Common myeloid progenitor, CD34-positive (primary cell): ENCODE measurements at regions not wholly inside any gene's neighbourhood (a gene's known extent, or its start where the extent isn't known, plus 50 kb on each side); places are given as distances from the start of the nearest gene placed in this dataset.
A peak's percentile ranks its signal among the peaks of the same experiment; 100 is the strongest.

ENCODE experiments used
- CTCF ChIA-PET: fragments of 350-600 bp; sonication (Branson Sonifier 250); formaldehyde crosslinking; loops from one replicate; lab custom pipeline; 2021; ENCODE audit warnings: antibody characterized with exemption; lab: Charles Lee
- POLR2A ChIA-PET: fragments of 350-600 bp; sonication (Branson Sonifier 250); formaldehyde crosslinking; loops from one replicate; lab custom pipeline; 2021; ENCODE audit warnings: antibody characterized with exemption; lab: Charles Lee
- DNase-seq, 3 donors: peaks; one replicate each; pipeline versions ENCODE4 v3.0.0 to v3.0.0-alpha.2; 2013
- H3K27ac ChIP-seq, 2 experiments: 1 replicate in 1 of 2; 2 replicates in 1 of 2; pipeline ENCODE4 v1.7.0; 2013; ENCODE audit warnings: inconsistent platforms in 2 of 2, low read length in 2 of 2, mild to moderate bottlenecking in 2 of 2, low read depth in 1 of 2, moderate library complexity in 1 of 2; ENCODE audit not compliant: severe bottlenecking in 2 of 2, insufficient read depth in 1 of 2, poor library complexity in 1 of 2
- H3K27me3 ChIP-seq, 5 experiments: replicated peaks in 2 of 5; 1 replicate in 3 of 5; 2 replicates in 2 of 5; pipeline versions ENCODE4 v1.6.1 to v1.7.0; 2013; ENCODE audit warnings: low read length in 4 of 5, mild to moderate bottlenecking in 2 of 5, moderate library complexity in 2 of 5, inconsistent platforms in 1 of 5; ENCODE audit not compliant: insufficient read depth in 5 of 5, control insufficient read depth in 4 of 5
- H3K36me3 ChIP-seq, 4 experiments: 1 replicate in 2 of 4; 2 replicates in 2 of 4; pipeline versions ENCODE4 v1.6.1 to v1.7.0; 2013; ENCODE audit warnings: low read length in 3 of 4, control low read depth in 1 of 4, mild to moderate bottlenecking in 1 of 4; ENCODE audit not compliant: control insufficient read depth in 4 of 4, insufficient read depth in 4 of 4
- H3K4me1 ChIP-seq, 4 experiments: 1 replicate in 3 of 4; 2 replicates in 1 of 4; pipeline versions ENCODE4 v1.6.1 to v1.7.1; 2013; ENCODE audit warnings: low read length in 3 of 4, mild to moderate bottlenecking in 3 of 4, control low read depth in 1 of 4, inconsistent platforms in 1 of 4, moderate library complexity in 1 of 4; ENCODE audit not compliant: control insufficient read depth in 4 of 4, insufficient read depth in 4 of 4; ENCODE audit errors: control extremely low read depth in 1 of 4
- H3K4me3 ChIP-seq, 7 experiments: 1 replicate in 4 of 7; 2 replicates in 3 of 7; pipeline versions ENCODE4 v1.5.1 to v1.7.0; 2013; ENCODE audit warnings: mild to moderate bottlenecking in 7 of 7, low read length in 6 of 7, moderate library complexity in 6 of 7, inconsistent platforms in 2 of 7, low read depth in 2 of 7, control low read depth in 1 of 7; ENCODE audit not compliant: insufficient read depth in 4 of 7, control insufficient read depth in 1 of 7; ENCODE audit errors: extremely low read depth in 1 of 7
- H3K9me3 ChIP-seq, 5 experiments: 1 replicate in 4 of 5; 2 replicates in 1 of 5; pipeline versions ENCODE4 v1.6.1 to v1.7.1; 2013; ENCODE audit warnings: low read length in 4 of 5, mild to moderate bottlenecking in 2 of 5, inconsistent platforms in 1 of 5, low read depth in 1 of 5, moderate library complexity in 1 of 5; ENCODE audit not compliant: control insufficient read depth in 4 of 5, insufficient read depth in 2 of 5; ENCODE audit errors: control extremely low read depth in 1 of 5
- WGBS: methylation state at CpG from one replicate; pipeline ENCODE4 v1.1.5; 2013; ENCODE audit not compliant: insufficient coverage; 5-methylcytosine and 5-hydroxymethylcytosine counted together

DNA sequence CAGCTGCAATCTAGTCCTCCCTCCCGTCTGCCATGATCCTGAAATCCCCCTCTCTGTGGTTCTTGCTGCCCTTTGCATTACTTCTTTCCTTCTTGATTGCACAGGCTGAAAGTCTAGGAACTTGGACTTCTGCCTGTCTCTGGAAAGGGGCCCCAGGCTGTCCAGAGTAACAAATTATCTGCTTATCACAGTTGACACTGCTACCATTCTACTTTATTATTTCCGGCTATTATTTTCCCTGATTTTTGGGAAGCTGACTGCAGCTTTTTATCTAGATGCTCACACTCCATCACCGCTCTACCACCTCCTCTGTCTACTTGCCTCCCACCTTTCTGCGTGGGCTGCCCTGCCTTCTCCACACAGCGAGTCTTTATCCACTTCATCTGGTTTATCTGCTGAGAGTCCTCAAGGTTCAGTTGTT lies 202.1 kb upstream of the PLXNA2 start:
- Histone ChIP-seq H3K27ac (no peak overlapping the region), H3K36me3 (no peaks in the 10 kb centered on the region), H3K4me3 (peak overlapping the region in 2 of 7 experiments; percentile 35 to 42), H3K27me3 (no peaks in the 10 kb centered on the region), H3K4me1 (peaks cover 0 to 10% (median 8%) of the 10 kb centered on the region in 4 experiments), H3K9me3 (peaks cover 0 to 4% (median 0%) of the 10 kb centered on the region in 5 experiments)
- WGBS, result 20% methylated on average over 5 of the region's 5 CpGs
- ChIA-PET POLR2A (no interaction called here), CTCF (interaction anchor here (0.7 to 1.2 kb wide), 2 partner anchors 14 to 15 kb away, joined by 3 read pairs; no protein-coding TSS in a partner anchor)
- peak; percentile 2 to 38 (median 26) for DNase-seq

DNA sequence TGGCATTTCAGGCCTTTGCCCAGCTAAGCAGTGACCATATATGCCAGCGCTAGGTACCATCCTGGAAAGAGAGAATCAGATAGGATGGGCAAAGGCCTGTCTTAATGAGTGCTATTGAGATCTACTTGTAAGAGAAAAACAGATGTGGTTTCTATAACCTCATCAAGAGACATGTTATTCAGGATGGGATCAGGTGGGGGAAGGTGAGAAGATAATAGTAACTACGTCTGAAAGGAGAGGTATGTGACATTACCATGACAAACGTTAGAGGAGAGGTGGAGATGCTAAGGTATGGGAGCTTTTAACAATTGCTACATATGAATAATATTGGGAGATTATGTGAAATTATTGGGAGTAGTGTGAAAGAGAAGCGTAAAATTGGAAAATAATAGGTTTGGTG lies 204.2 kb upstream of the PLXNA2 start:
- Histone ChIP-seq H3K9me3 (no peaks in the 10 kb centered on the region), H3K27ac (no peak overlapping the region), H3K4me1 (peaks cover 0 to 10% (median 8%) of the 10 kb centered on the region in 4 experiments), H3K36me3 (no peaks in the 10 kb centered on the region), H3K4me3 (no peak overlapping the region), H3K27me3 (peaks cover 0 to 2% (median 0%) of the 10 kb centered on the region in 5 experiments)
- ChIA-PET POLR2A (no interaction called here), CTCF (no interaction called here)
- DNase-seq, result no peak
- WGBS, result 100% methylated on average over 3 of the region's 4 CpGs

DNA sequence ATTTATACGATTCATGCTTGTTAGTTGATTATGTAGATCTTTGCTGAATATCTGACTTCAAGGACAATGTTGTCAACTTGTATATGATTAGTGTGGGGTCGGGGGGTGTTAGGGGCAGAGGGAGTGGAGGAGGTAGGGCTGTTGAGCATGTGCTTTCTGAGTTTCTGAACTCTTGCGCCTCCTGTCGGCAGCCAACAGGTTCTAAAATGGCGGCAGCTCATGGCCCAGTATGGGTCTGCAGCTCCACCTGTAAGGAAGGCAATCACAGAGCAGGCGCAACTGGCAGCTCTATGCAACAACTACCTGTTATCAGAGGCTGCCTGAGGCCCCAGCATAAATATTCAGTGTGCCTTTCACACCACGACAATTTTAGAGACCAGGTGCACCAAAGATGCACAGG lies 205.8 kb upstream of the PLXNA2 start:
- ChIA-PET CTCF (no interaction called here), POLR2A (no interaction called here)
- peaks cover 0 to 10% (median 8%) of the 10 kb centered on the region in 4 experiments for H3K4me1 ChIP-seq
- no peak overlapping the region for H3K27ac ChIP-seq
- 86% methylated on average over 4 of the region's 7 CpGs for WGBS
- peaks cover 0 to 2% (median 0%) of the 10 kb centered on the region in 5 experiments for H3K27me3 ChIP-seq
- no peak overlapping the region for H3K4me3 ChIP-seq
- no peaks in the 10 kb centered on the region for H3K36me3 ChIP-seq
- no peak for DNase-seq
- no peaks in the 10 kb centered on the region for H3K9me3 ChIP-seq

DNA sequence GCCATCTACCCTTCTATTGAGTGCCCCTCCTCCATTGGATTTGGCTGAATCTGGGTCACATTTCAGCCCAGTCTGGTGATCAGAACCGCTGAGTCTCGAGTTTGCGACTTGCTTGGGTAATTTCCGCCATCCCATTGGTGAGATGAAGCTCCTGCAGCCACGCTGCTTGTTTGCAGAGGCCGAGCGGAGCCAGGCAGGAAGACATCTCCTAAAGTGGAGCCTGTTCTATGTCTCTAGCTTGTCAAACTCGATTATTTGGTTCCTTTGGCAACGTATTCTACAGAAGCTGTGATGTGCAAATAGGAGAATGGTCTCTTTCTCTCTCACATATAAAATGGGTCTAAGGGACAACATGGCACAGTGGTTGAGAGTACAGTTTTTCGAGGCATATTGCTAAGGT lies 206.8 kb upstream of the PLXNA2 start:
- H3K4me3 ChIP-seq, result no peak overlapping the region
- H3K36me3 ChIP-seq, result no peaks in the 10 kb centered on the region
- no peaks in the 10 kb centered on the region for H3K9me3 ChIP-seq
- peaks cover 0 to 2% (median 0%) of the 10 kb centered on the region in 5 experiments for H3K27me3 ChIP-seq
- peaks cover 0 to 5% (median 3%) of the 10 kb centered on the region in 4 experiments for H3K4me1 ChIP-seq
- ChIA-PET CTCF (no interaction called here), POLR2A (no interaction called here)
- no peak for DNase-seq
- H3K27ac ChIP-seq, result no peak overlapping the region
- 98% methylated on average over 9 of the region's 10 CpGs for WGBS

DNA sequence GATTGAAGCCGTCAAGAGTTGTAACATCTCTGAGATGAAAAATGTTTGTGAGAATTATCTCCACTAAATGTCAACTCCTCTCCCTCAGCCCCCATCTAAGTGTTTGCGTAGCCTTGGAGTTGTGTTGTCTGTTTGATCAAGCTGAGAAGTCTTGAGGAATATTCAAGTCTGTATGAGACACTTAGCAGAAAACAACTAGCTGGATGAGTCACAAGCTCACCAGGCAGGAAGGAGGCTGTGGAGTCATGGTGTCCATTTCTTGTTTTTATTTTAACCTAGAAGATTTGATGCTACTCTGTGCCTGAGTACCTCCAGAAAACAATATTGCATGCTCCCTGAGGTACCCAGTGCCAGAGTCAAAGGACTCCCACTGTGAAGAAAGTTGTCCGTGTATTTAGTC lies 211.6 kb upstream of the PLXNA2 start:
- WGBS, result 83% methylated on average over 1 of the region's 3 CpGs
- ChIA-PET POLR2A (no interaction called here), CTCF (interaction anchor here (1.4 kb wide), 1 partner anchor 13 kb away, joined by 6 read pairs; no protein-coding TSS in a partner anchor)
- DNase-seq, result peak in 1 of 3 donors; percentile 21
- H3K27me3 ChIP-seq, result peaks cover 0 to 2% (median 0%) of the 10 kb centered on the region in 5 experiments
- no peak overlapping the region for H3K27ac ChIP-seq
- H3K4me1 ChIP-seq, result no peaks in the 10 kb centered on the region
- H3K9me3 ChIP-seq, result no peaks in the 10 kb centered on the region
- no peak overlapping the region for H3K4me3 ChIP-seq
- no peaks in the 10 kb centered on the region for H3K36me3 ChIP-seq

DNA sequence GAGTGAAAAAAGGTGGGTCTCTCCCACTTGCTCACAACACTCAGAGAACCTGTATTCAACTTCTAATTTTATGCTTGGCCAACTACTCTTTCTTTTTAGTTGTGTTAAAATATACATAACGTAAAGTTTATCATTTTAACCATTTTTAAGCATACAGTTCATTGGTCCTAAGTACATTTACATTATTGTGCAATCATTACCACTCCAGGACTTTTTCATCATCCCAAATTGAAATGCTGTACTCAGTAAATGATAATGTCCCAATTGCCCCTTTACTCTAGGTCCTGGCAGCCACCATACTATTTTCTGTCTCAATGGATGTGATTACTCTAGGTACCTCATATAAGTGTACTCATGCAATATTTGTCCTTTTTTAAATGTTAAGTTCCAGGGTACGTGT lies 212.3 kb upstream of the PLXNA2 start:
- Histone ChIP-seq H3K4me3 (no peak overlapping the region), H3K36me3 (no peaks in the 10 kb centered on the region), H3K9me3 (no peaks in the 10 kb centered on the region), H3K27me3 (peaks cover 0 to 2% (median 0%) of the 10 kb centered on the region in 5 experiments), H3K27ac (no peak overlapping the region), H3K4me1 (no peaks in the 10 kb centered on the region)
- POLR2A ChIA-PET, result no interaction called here
- CTCF ChIA-PET, result no interaction called here
- WGBS, result 100% methylated on average over 1 of the region's 2 CpGs
- DNase-seq, result no peak

DNA sequence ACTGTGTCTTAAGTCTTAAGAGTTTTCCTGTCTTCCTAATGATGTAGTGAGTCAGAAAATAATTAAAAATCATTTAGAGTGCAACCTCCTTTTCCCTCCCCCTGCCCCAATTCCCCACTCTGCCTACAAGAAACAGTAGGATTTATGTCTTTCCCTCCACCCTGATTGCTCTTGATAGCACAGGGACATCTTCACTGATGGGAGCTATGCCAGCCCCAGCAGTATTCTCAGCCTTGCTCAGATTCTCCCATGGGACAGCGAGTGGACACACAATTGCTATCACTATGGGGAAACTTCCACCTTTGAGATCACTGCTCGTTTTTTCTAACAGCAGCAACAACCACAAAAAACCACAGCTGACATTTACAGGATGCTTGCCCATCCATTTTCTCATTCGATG lies 216.6 kb upstream of the PLXNA2 start:
- peaks cover 0 to 2% (median 0%) of the 10 kb centered on the region in 5 experiments for H3K9me3 ChIP-seq
- H3K4me1 ChIP-seq, result no peaks in the 10 kb centered on the region
- no peak overlapping the region for H3K27ac ChIP-seq
- no peak for DNase-seq
- POLR2A ChIA-PET, result no interaction called here
- peaks cover 0 to 1% (median 0%) of the 10 kb centered on the region in 5 experiments for H3K27me3 ChIP-seq
- WGBS, result 90% methylated on average over 3 of the region's 3 CpGs
- H3K36me3 ChIP-seq, result no peaks in the 10 kb centered on the region
- CTCF ChIA-PET, result interaction anchor here (1.6 kb wide), 1 partner anchor 15 kb away, joined by 3 read pairs; no protein-coding TSS in a partner anchor
- H3K4me3 ChIP-seq, result no peak overlapping the region
